Brain microvascular endothelial cell (primary cell): ENCODE measurements at regions not wholly inside any gene's neighbourhood (a gene's known extent, or its start where the extent isn't known, plus 50 kb on each side); places are given as distances from the start of the nearest gene placed in this dataset.
A peak's percentile ranks its signal among the peaks of the same experiment; 100 is the strongest.

Source experiments
- DNase-seq: peaks from one replicate; pipeline ENCODE4 v3.0.0-alpha.2; 2020
- H3K27ac ChIP-seq: fragments of 250-450 bp; sonication (Bioruptor Pico); 2 replicates; pipeline ENCODE4 v1.5.1; 2020; ENCODE audit warnings: mild to moderate bottlenecking, moderate library complexity
- H3K27me3 ChIP-seq: fragments of 250-450 bp; sonication (Bioruptor Pico); replicated peaks from 2 replicates; pipeline ENCODE4 v1.5.1; 2020; ENCODE audit warnings: mild to moderate bottlenecking
- H3K36me3 ChIP-seq: fragments of 250-450 bp; sonication (Bioruptor Pico); replicated peaks from 2 replicates; pipeline ENCODE4 v1.5.1; 2020; ENCODE audit warnings: mild to moderate bottlenecking
- H3K4me3 ChIP-seq: 2 replicates; pipeline ENCODE4 v1.5.1; 2011; ENCODE audit warnings: low read depth, mild to moderate bottlenecking, control low read depth, low read length, moderate library complexity
- in situ Hi-C: cut with HindIII; loops from 2 replicates; pipeline ENCODE4 v1.10.0; 2017; ENCODE audit warnings: low sequenced_read_pairs, low pct_ligation_motif_present
- TF ChIP-seq, protein P1 (sequence below): IDR thresholded peaks from 2 replicates; pipeline ENCODE4 v1.5.1; 2011; ENCODE audit warnings: low read depth, mild to moderate bottlenecking, moderate library complexity, low read length, control low read depth, inconsistent platforms; ENCODE audit errors: missing control alignments

- no peak overlapping the region for H3K27ac ChIP-seq
- no peaks in the 10 kb centered on the region for H3K36me3 ChIP-seq
- H3K27me3 ChIP-seq: no peaks in the 10 kb centered on the region
- TF ChIP-seq, protein P1, sequence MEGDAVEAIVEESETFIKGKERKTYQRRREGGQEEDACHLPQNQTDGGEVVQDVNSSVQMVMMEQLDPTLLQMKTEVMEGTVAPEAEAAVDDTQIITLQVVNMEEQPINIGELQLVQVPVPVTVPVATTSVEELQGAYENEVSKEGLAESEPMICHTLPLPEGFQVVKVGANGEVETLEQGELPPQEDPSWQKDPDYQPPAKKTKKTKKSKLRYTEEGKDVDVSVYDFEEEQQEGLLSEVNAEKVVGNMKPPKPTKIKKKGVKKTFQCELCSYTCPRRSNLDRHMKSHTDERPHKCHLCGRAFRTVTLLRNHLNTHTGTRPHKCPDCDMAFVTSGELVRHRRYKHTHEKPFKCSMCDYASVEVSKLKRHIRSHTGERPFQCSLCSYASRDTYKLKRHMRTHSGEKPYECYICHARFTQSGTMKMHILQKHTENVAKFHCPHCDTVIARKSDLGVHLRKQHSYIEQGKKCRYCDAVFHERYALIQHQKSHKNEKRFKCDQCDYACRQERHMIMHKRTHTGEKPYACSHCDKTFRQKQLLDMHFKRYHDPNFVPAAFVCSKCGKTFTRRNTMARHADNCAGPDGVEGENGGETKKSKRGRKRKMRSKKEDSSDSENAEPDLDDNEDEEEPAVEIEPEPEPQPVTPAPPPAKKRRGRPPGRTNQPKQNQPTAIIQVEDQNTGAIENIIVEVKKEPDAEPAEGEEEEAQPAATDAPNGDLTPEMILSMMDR: no peak
- peak overlapping the region; percentile 63 for H3K4me3 ChIP-seq
- DNase-seq: no peak
- in situ Hi-C loops: no loop called here
These were observed 133.0 kb downstream of the GPX5 start for GRCh38 chr6:28658475-28659249.

DNA sequence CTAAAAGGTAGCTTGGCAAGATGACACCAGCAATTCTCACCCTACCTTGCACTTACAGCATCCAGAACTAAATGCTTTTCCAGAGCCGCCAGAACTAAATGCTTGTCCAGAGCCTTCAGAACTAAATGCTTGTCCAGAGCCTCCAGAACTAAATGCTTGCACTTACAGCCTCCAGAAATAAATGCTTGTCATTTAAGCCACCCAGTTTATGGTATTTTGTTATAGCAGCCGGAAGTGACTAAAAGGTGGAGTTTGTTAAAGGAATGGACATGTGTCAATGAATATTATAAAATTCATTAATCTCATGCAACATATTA, 133.5 kb downstream of the GPX5 start:
- H3K36me3 ChIP-seq: no peaks in the 10 kb centered on the region
- no peaks in the 10 kb centered on the region for H3K27me3 ChIP-seq
- TF ChIP-seq, protein P1: no peak
- peak overlapping the region; percentile 63 for H3K4me3 ChIP-seq
- H3K27ac ChIP-seq: no peak overlapping the region
- in situ Hi-C loops: no loop called here
- no peak for DNase-seq

GRCh38 chr6:28661097-28661713, 135.5 kb downstream of the GPX5 start:
- H3K36me3 ChIP-seq: no peaks in the 10 kb centered on the region
- H3K4me3 ChIP-seq: no peak overlapping the region
- no peaks in the 10 kb centered on the region for H3K27me3 ChIP-seq
- no peak overlapping the region for H3K27ac ChIP-seq
- TF ChIP-seq, protein P1: no peak
- no peak for DNase-seq
- in situ Hi-C loops: no loop called here

- TF ChIP-seq, protein P1: no peak
- H3K27ac ChIP-seq: no peak overlapping the region
- no peak overlapping the region for H3K4me3 ChIP-seq
- no peaks in the 10 kb centered on the region for H3K36me3 ChIP-seq
- no peak for DNase-seq
- in situ Hi-C loops: no loop called here
- no peaks in the 10 kb centered on the region for H3K27me3 ChIP-seq
These were observed 139.3 kb downstream of the GPX5 start for GRCh38 chr6:28664870-28665396.

- Histone ChIP-seq H3K36me3 (no peaks in the 10 kb centered on the region), H3K4me3 (no peak overlapping the region), H3K27me3 (no peaks in the 10 kb centered on the region), H3K27ac (no peak overlapping the region)
- no peak for DNase-seq
- TF ChIP-seq, protein P1: no peak
- in situ Hi-C loops: no loop called here
These were observed 147.7 kb downstream of the GPX5 start for GRCh38 chr6:28673417-28673786.
